Spinal cord (tissue), 9 donors: ENCODE measurements at regions not wholly inside any gene's neighbourhood (a gene's known extent, or its start where the extent isn't known, plus 50 kb on each side); places are given as distances from the start of the nearest gene placed in this dataset.

Experiments used
- DNase-seq, 6 donors: peaks; one replicate each; pipeline versions ENCODE4 v3.0.0 to v3.0.0-alpha.2; 2013 to 2015; ENCODE audit warnings: low spot score in 6 of 6, low read depth in 4 of 6
- H3K27ac ChIP-seq: one replicate; pipeline ENCODE4 v1.5.1; 2013; ENCODE audit warnings: low read depth, low read length, control low read depth
- H3K27me3 ChIP-seq: one replicate; pipeline ENCODE4 v1.6.1; 2013; ENCODE audit warnings: low read length; ENCODE audit not compliant: control insufficient read depth, insufficient read depth
- H3K36me3 ChIP-seq: one replicate; pipeline ENCODE4 v1.6.1; 2013; ENCODE audit warnings: low read length; ENCODE audit not compliant: control insufficient read depth, insufficient read depth
- H3K4me1 ChIP-seq: one replicate; pipeline ENCODE4 v1.6.1; 2013; ENCODE audit warnings: low read length; ENCODE audit not compliant: control insufficient read depth, insufficient read depth
- H3K4me3 ChIP-seq: one replicate; pipeline ENCODE4 v1.5.1; 2013; ENCODE audit warnings: low read depth, low read length, control low read depth
- H3K9me3 ChIP-seq: one replicate; pipeline ENCODE4 v1.6.1; 2013; ENCODE audit warnings: low read length; ENCODE audit not compliant: control insufficient read depth, insufficient read depth
- WGBS: methylation state at CpG from one replicate; pipeline ENCODE4 v1.1.5; 2013; ENCODE audit warnings: missing lambda C conversion rate; ENCODE audit not compliant: insufficient coverage; 5-methylcytosine and 5-hydroxymethylcytosine counted together
- donor health status: healthy.

- H3K9me3 ChIP-seq, result no peaks in the 10 kb centered on the region
- H3K36me3 ChIP-seq, result no peaks in the 10 kb centered on the region
- DNase-seq, result no peak
- no peak overlapping the region for H3K4me3 ChIP-seq
- H3K27ac ChIP-seq, result no peak overlapping the region
- H3K27me3 ChIP-seq, result no peaks in the 10 kb centered on the region
- H3K4me1 ChIP-seq, result no peaks in the 10 kb centered on the region
Measured at GRCh38 chr4:160811956-160812355, 1351.8 kb downstream of the FSTL5 start.

- Histone ChIP-seq H3K9me3 (no peaks in the 10 kb centered on the region), H3K4me3 (no peak overlapping the region)
- peak in 1 of 6 donors; percentile 57 for DNase-seq
Measured at GRCh38 chr4:160814726-160815125, 1349.1 kb downstream of the FSTL5 start.

GRCh38 chr4:160818571-160818970 is 1345.2 kb downstream of the FSTL5 start:
- DNase-seq, result no peak
- H3K4me3 ChIP-seq, result no peak overlapping the region
- no peaks in the 10 kb centered on the region for H3K4me1 ChIP-seq
- no CpG with 5 or more reads among the region's 1 CpG for WGBS
- H3K36me3 ChIP-seq, result no peaks in the 10 kb centered on the region
- no peaks in the 10 kb centered on the region for H3K27me3 ChIP-seq
- no peak overlapping the region for H3K27ac ChIP-seq
- H3K9me3 ChIP-seq, result no peaks in the 10 kb centered on the region

More at GRCh38 chr4:160814726-160815125, 1349.1 kb downstream of the FSTL5 start:
- Histone ChIP-seq H3K27ac (no peak overlapping the region), H3K4me1 (no peaks in the 10 kb centered on the region), H3K27me3 (no peaks in the 10 kb centered on the region), H3K36me3 (no peaks in the 10 kb centered on the region)

GRCh38 chr4:160819791-160820190 is 1344.0 kb downstream of the FSTL5 start:
- WGBS, result no CpG with 5 or more reads among the region's 3 CpGs
- no peaks in the 10 kb centered on the region for H3K36me3 ChIP-seq
- no peak overlapping the region for H3K4me3 ChIP-seq
- no peaks in the 10 kb centered on the region for H3K9me3 ChIP-seq
- DNase-seq, result no peak
- no peaks in the 10 kb centered on the region for H3K27me3 ChIP-seq
- no peak overlapping the region for H3K27ac ChIP-seq
- H3K4me1 ChIP-seq, result no peaks in the 10 kb centered on the region

GRCh38 chr4:160824481-160824880 is 1339.3 kb downstream of the FSTL5 start:
- no peaks in the 10 kb centered on the region for H3K4me1 ChIP-seq
- H3K9me3 ChIP-seq, result no peaks in the 10 kb centered on the region
- DNase-seq, result peak in 1 of 6 donors; percentile 6
- no peak overlapping the region for H3K4me3 ChIP-seq
- H3K36me3 ChIP-seq, result no peaks in the 10 kb centered on the region
- H3K27ac ChIP-seq, result no peak overlapping the region
- no CpG with 5 or more reads among the region's 2 CpGs for whole genome bisulfite sequencing
- no peaks in the 10 kb centered on the region for H3K27me3 ChIP-seq

- 98% methylated on average over 6 of the region's 8 CpGs for WGBS
- no peaks in the 10 kb centered on the region for H3K4me1 ChIP-seq
- no peak for DNase-seq
- H3K4me3 ChIP-seq, result no peak overlapping the region
- H3K36me3 ChIP-seq, result no peaks in the 10 kb centered on the region
- H3K27me3 ChIP-seq, result no peaks in the 10 kb centered on the region
- H3K9me3 ChIP-seq, result no peaks in the 10 kb centered on the region
- H3K27ac ChIP-seq, result no peak overlapping the region
Measured at GRCh38 chr4:160825644-160826338, 1338.0 kb downstream of the FSTL5 start.

- H3K4me1 ChIP-seq, result no peaks in the 10 kb centered on the region
- H3K4me3 ChIP-seq, result no peak overlapping the region
- WGBS, result 94% methylated on average over 8 of the region's 10 CpGs
- H3K27ac ChIP-seq, result no peak overlapping the region
- no peaks in the 10 kb centered on the region for H3K36me3 ChIP-seq
- H3K27me3 ChIP-seq, result no peaks in the 10 kb centered on the region
- H3K9me3 ChIP-seq, result no peaks in the 10 kb centered on the region
- DNase-seq, result no peak
Measured at GRCh38 chr4:160826339-160826679, 1337.5 kb downstream of the FSTL5 start.

GRCh38 chr4:160831165-160831922 is 1332.5 kb downstream of the FSTL5 start:
- H3K27ac ChIP-seq, result no peak overlapping the region
- H3K9me3 ChIP-seq, result no peaks in the 10 kb centered on the region
- H3K36me3 ChIP-seq, result no peaks in the 10 kb centered on the region
- H3K27me3 ChIP-seq, result no peaks in the 10 kb centered on the region
- WGBS, result no CpG with 5 or more reads among the region's 2 CpGs
- no peak overlapping the region for H3K4me3 ChIP-seq
- no peaks in the 10 kb centered on the region for H3K4me1 ChIP-seq
- DNase-seq, result no peak

- no peak overlapping the region for H3K27ac ChIP-seq
- H3K4me1 ChIP-seq, result no peaks in the 10 kb centered on the region
- WGBS, result 57% methylated on average over 3 of the region's 3 CpGs
- no peak for DNase-seq
- H3K27me3 ChIP-seq, result no peaks in the 10 kb centered on the region
- H3K36me3 ChIP-seq, result no peaks in the 10 kb centered on the region
- H3K4me3 ChIP-seq, result no peak overlapping the region
- no peaks in the 10 kb centered on the region for H3K9me3 ChIP-seq
Measured at GRCh38 chr4:160835789-160836188, 1328.0 kb downstream of the FSTL5 start.

- no CpG with 5 or more reads among the region's 2 CpGs for WGBS
- Histone ChIP-seq H3K4me1 (no peaks in the 10 kb centered on the region), H3K4me3 (no peak overlapping the region), H3K27me3 (no peaks in the 10 kb centered on the region), H3K27ac (no peak overlapping the region), H3K36me3 (no peaks in the 10 kb centered on the region), H3K9me3 (no peaks in the 10 kb centered on the region)
- DNase-seq, result no peak
Measured at GRCh38 chr4:160836431-160836830, 1327.4 kb downstream of the FSTL5 start.
